GM12878 (cell line): ENCODE measurements at regions not wholly inside any gene's neighbourhood (a gene's known extent, or its start where the extent isn't known, plus 50 kb on each side); places are given as distances from the start of the nearest gene placed in this dataset.

ENCODE experiments used
- ATAC-seq: fragments of 200-7000 bp; cut with Tn5 transposase; 3 replicates; pipeline ENCODE4 v1.9.1; 2020; ENCODE audit warnings: mild to moderate bottlenecking, moderate library complexity
- BruUV-seq: library from RNA; stranded (reverse); fragments of 400-500 nt; replicated peaks from 2 replicates; lab custom pipeline; 2021; lab: Mats Ljungman, UMichigan
- CTCF ChIA-PET: fragments of 300-600 bp; sonication (Branson Sonifier 250); formaldehyde crosslinking; extraction: SDS; loops from one replicate; lab custom pipeline; 2021; ENCODE audit warnings: inconsistent platforms; lab: Yijun Ruan, JAX
- POLR2A ChIA-PET: fragments of 350-600 bp; formaldehyde crosslinking; extraction: SDS; loops from one replicate; lab custom pipeline; 2021; ENCODE audit warnings: inconsistent platforms; lab: Charles Lee
- RAD21 ChIA-PET: fragments of 300-600 bp; sonication (Branson Sonifier 250); formaldehyde crosslinking; loops from one replicate; lab custom pipeline; 2023; ENCODE audit warnings: antibody characterized with exemption; ENCODE audit not compliant: unreplicated experiment; lab: Charles Lee
- SMC1A ChIA-PET: fragments of 300-600 bp; sonication (Branson Sonifier 250); formaldehyde crosslinking; loops from one replicate; lab custom pipeline; 2023; ENCODE audit not compliant: unreplicated experiment, uncharacterized antibody; lab: Charles Lee
- DNase-seq: peaks from one replicate; pipeline ENCODE4 v3.0.0-alpha.2; 2011; ENCODE audit warnings: low read depth, low spot score
- FAIRE-seq: peaks from 3 replicates; lab custom pipeline; 2011; peaks lifted over from hg19 to GRCh38; lab: Jason Lieb, UNC
- H2AFZ ChIP-seq: 2 replicates; pipeline ENCODE4 v1.6.0; 2011; ENCODE audit warnings: low read depth, low read length, control low read depth; ENCODE audit not compliant: control insufficient read depth
- H3K27ac ChIP-seq: 2 replicates; pipeline ENCODE4 v1.5.1; 2011; ENCODE audit warnings: control low read depth; ENCODE audit not compliant: control insufficient read depth, insufficient read depth
- H3K27me3 ChIP-seq, 2 experiments: replicated peaks in 1 of 2; 2 replicates each; pipeline versions ENCODE4 v1.6.0 to v1.6.1; 2011; ENCODE audit warnings: low read length in 1 of 2; ENCODE audit not compliant: control insufficient read depth in 2 of 2, insufficient read depth in 2 of 2
- H3K36me3 ChIP-seq, 2 experiments: 2 replicates each; pipeline ENCODE4 v1.5.1; 2011; ENCODE audit warnings: low read length in 1 of 2; ENCODE audit not compliant: control insufficient read depth in 2 of 2, insufficient read depth in 2 of 2
- H3K4me1 ChIP-seq: 2 replicates; pipeline ENCODE4 v1.6.1; 2011; ENCODE audit warnings: mild to moderate bottlenecking, low read length, moderate library complexity, mixed read lengths; ENCODE audit not compliant: control insufficient read depth, insufficient read depth
- H3K4me2 ChIP-seq: 2 replicates; pipeline ENCODE4 v1.6.0; 2011; ENCODE audit warnings: control low read depth; ENCODE audit not compliant: control insufficient read depth, insufficient read depth
- H3K4me3 ChIP-seq: fragments of 200-600 bp; sonication (generic); 2 replicates; pipeline ENCODE4 v1.5.1; 2016
- H3K79me2 ChIP-seq: 2 replicates; pipeline ENCODE4 v1.6.0; 2011; ENCODE audit warnings: low read length; ENCODE audit not compliant: control insufficient read depth, insufficient read depth
- H3K9ac ChIP-seq: 2 replicates; pipeline ENCODE4 v1.8.0; 2011; ENCODE audit warnings: low read length, control low read depth, mixed read lengths; ENCODE audit not compliant: control insufficient read depth, insufficient read depth
- H3K9me3 ChIP-seq: replicated peaks from 3 replicates; pipeline ENCODE4 v1.5.1; 2011; ENCODE audit warnings: mild to moderate bottlenecking, low read length; ENCODE audit not compliant: control insufficient read depth, insufficient read depth
- H4K20me1 ChIP-seq: 2 replicates; pipeline ENCODE4 v1.6.0; 2011; ENCODE audit not compliant: control insufficient read depth, insufficient read depth
- ASH2L ChIP-seq: fragments of 300-600, 200-600 bp; sonication (generic); IDR thresholded peaks from 2 replicates; pipeline ENCODE4 v1.6.1; 2017; ENCODE audit warnings: low read depth, mild to moderate bottlenecking, borderline replicate concordance
- ATF2 ChIP-seq: IDR thresholded peaks from 2 replicates; pipeline ENCODE4 v1.6.1; 2012; ENCODE audit warnings: low read length, inconsistent platforms
- CBFB ChIP-seq: IDR thresholded peaks from 2 replicates; pipeline ENCODE4 v1.6.1; 2016; ENCODE audit warnings: antibody characterized with exemption, low read depth
- CHD1 ChIP-seq: IDR thresholded peaks from 2 replicates; pipeline ENCODE4 v1.6.1; 2012; ENCODE audit warnings: low read depth, low read length, improper control_type of control experiment
- E2F4 ChIP-seq: IDR thresholded peaks from 2 replicates; pipeline ENCODE4 v1.6.1; 2012; ENCODE audit warnings: low read depth, low read length, improper control_type of control experiment
- EED ChIP-seq: sonication (generic); IDR thresholded peaks from 2 replicates; pipeline ENCODE4 v1.6.1; 2016; ENCODE audit warnings: antibody characterized with exemption, low read depth
- ESRRA ChIP-seq: IDR thresholded peaks from 2 replicates; pipeline ENCODE4 v1.6.1; 2012; ENCODE audit warnings: mild to moderate bottlenecking, low read length, improper control_type of control experiment
- FOS ChIP-seq: IDR thresholded peaks from 3 replicates; pipeline ENCODE4 v1.6.1; 2011; ENCODE audit warnings: borderline replicate concordance; ENCODE audit not compliant: insufficient read length; ENCODE audit errors: extremely low read depth
- HDGF ChIP-seq: fragments of 450-650 bp; IDR thresholded peaks from 2 replicates; pipeline ENCODE4 v1.6.1; 2016; ENCODE audit warnings: antibody characterized with exemption
- IKZF1 ChIP-seq: fragments of 450-650 bp; conservative IDR thresholded peaks from 2 replicates; pipeline ENCODE4 v1.6.1; 2017; ENCODE audit warnings: antibody characterized with exemption, mild to moderate bottlenecking
- NFIC ChIP-seq: IDR thresholded peaks from 2 replicates; pipeline ENCODE4 v1.6.1; 2012; ENCODE audit warnings: low read depth, mild to moderate bottlenecking, inconsistent platforms, low read length, moderate library complexity
- NR2C1 ChIP-seq: fragments of 450-650 bp; IDR thresholded peaks from 2 replicates; pipeline ENCODE4 v1.6.1; 2017; ENCODE audit warnings: antibody characterized with exemption, mild to moderate bottlenecking, moderate library complexity
- SMARCA5 ChIP-seq: fragments of 450-650 bp; IDR thresholded peaks from 2 replicates; pipeline ENCODE4 v1.6.1; 2017; ENCODE audit warnings: mild to moderate bottlenecking
- STAT3 ChIP-seq: IDR thresholded peaks from 2 replicates; pipeline ENCODE4 v1.6.1; 2011; ENCODE audit warnings: low read depth, low read length, improper control_type of control experiment
- TARDBP ChIP-seq: IDR thresholded peaks from 2 replicates; pipeline ENCODE4 v1.6.1; 2016; ENCODE audit warnings: borderline replicate concordance
- TBL1XR1 ChIP-seq: IDR thresholded peaks from 2 replicates; pipeline ENCODE4 v1.6.1; 2012; ENCODE audit warnings: low read depth, low read length, improper control_type of control experiment
- ZBTB40 ChIP-seq: fragments of 450-650 bp; IDR thresholded peaks from 2 replicates; pipeline ENCODE4 v1.6.1; 2016; ENCODE audit warnings: mild to moderate bottlenecking, moderate library complexity, borderline replicate concordance
- WGBS: methylation state at CpG from one replicate; pipeline ENCODE4 v1.1.6; 2016; ENCODE audit warnings: low lambda C conversion rate; ENCODE audit not compliant: insufficient replicate concordance, insufficient coverage; ENCODE audit errors: missing lambda C conversion rate; 5-methylcytosine and 5-hydroxymethylcytosine counted together
- in situ Hi-C: fragments of 300-500 bp; cut with MboI; formaldehyde crosslinking; loops from 9 replicates; pipeline ENCODE4 v1.14.3; 2018; ENCODE audit warnings: mixed read lengths
- intact Hi-C: fragments of 100-400 bp; cut with micrococcal nuclease; formaldehyde crosslinking; loops from one replicate; pipeline ENCODE4 v1.14.2; 2022; ENCODE audit not compliant: unreplicated experiment

- TF ChIP-seq E2F4 (no peak), FOS (no peak), ESRRA (no peak)
These were observed 85.6 kb downstream of the BMP4 start (continued) for GRCh38 chr14:53871011-53871410.

- SMC1A ChIA-PET, result interaction anchor here (1.1 kb wide), 1 partner anchor 9 kb away, joined by 4 read pairs; no protein-coding TSS in a partner anchor
- H3K9ac ChIP-seq, result no peak overlapping the region
- no peaks in the 10 kb centered on the region for H3K36me3 ChIP-seq
- TF ChIP-seq TARDBP (no peak), EED (no peak), STAT3 (no peak), NFIC (no peak), CBFB (no peak), TBL1XR1 (no peak), HDGF (no peak), ASH2L (no peak), ATF2 (no peak), NR2C1 (no peak), IKZF1 (no peak), ZBTB40 (no peak), CHD1 (no peak), SMARCA5 (no peak)
- TF ChIP-seq, all 136 proteins: peak for 0
- ChIA-PET CTCF (no interaction called here), RAD21 (no interaction called here), POLR2A (no interaction called here)
- no peak overlapping the region for H2AFZ ChIP-seq
- H3K4me3 ChIP-seq, result no peak overlapping the region
- no peak for ATAC-seq
- no peaks in the 10 kb centered on the region for H4K20me1 ChIP-seq
- no peak overlapping the region for H3K4me2 ChIP-seq
- in situ Hi-C loops (no loop called here), intact Hi-C loops (no loop called here)
- no peak overlapping the region for H3K27ac ChIP-seq
- BruUV-seq, result no TSS peak
- no peaks in the 10 kb centered on the region for H3K79me2 ChIP-seq
- no peak for FAIRE-seq
- DNase-seq, result no peak
- peaks cover 0 to 2% of the 10 kb centered on the region in 2 experiments; a peak in 1 of 4 replicates for H3K27me3 ChIP-seq
- no peaks in the 10 kb centered on the region for H3K4me1 ChIP-seq
- 67% methylated on average over 2 of the region's 2 CpGs for WGBS
- no peaks in the 10 kb centered on the region for H3K9me3 ChIP-seq
These were observed 90.9 kb downstream of the BMP4 start for GRCh38 chr14:53865711-53866110.
